Kasumi-1 (cell line): ENCODE measurements at regions not wholly inside any gene's neighbourhood (a gene's known extent, or its start where the extent isn't known, plus 50 kb on each side); places are given as distances from the start of the nearest gene placed in this dataset.
"Not testable (repeated sequence)": the region's sequence is repeated elsewhere in the genome, so short reads cannot be mapped to it uniquely, and the experiment has no call there.

Experiments used
- DNase-seq, 2 experiments: peaks; one replicate each; lab custom pipeline; 2025; lab: John Stamatoyannopoulos, UW

DNA sequence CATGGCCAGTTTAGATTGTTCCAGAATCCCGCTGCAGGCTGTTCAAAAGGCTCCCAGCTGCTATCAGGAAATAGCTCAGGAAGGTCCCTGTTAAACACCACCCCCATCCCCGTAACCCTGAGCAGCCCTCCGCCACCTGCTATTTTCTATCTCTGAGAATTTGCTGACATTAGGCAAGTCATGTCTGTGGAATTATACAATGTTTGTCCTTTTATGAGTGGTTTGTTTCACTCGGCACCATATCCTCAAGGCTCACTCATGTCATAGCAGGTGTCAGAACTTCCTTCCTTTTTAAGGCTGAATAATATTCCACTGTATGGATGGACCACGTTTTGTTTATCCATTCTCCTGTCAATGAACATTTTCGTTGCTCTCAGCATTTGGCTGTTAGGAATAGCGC is 164.3 kb upstream of the FOXF1 start:
- no peak for DNase-seq

DNA sequence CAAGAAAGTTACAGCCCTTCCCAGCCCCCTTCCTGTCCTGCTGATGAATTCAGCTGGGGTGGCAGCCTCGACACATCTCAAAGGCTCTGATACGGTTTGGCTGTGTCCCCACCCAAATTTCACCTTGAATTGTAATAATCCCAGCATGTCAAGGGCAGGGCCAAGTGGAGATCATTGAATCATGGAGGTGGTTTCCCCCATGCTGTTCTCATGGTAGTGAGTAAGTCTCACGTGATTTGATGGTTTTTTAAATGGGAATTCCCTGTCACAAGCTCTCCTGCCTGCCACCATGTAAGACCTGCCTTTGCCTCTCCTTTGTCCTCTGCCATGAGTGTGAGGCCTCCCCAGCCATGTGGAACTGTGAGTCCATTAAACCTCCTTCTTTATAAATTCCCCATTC is 163.2 kb upstream of the FOXF1 start:
- DNase-seq, result no peak

DNA sequence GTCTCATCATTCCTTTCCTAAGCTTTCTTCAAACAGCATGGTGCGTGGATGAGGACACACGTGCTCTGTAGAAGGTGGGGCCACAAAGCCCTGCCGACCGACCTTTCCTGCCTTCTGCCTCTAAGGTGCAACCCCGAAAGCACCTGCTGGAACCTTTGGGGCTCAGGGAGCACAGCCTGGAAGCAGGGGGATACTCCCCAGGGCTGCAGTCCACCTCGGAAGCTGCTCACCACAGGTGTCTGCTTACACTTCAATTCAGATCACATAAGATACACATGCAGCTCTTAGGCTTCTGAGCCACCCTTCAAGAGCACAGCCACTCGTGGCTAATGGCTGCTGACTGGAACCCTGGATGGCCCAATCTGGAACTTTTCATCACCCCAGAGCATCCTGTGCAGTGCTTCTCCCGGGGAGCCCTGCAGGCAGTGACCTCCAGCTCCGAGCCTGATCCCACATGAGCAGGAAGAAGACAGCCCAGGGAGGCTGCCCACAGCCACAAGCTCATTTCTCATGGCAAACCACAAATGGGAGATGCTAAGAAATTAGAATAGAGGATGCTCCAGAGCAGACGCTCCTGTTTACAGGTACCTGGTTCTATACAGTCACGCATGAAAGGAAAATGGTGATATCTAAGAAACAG is 162.3 kb upstream of the FOXF1 start:
- no peak for DNase-seq

DNA sequence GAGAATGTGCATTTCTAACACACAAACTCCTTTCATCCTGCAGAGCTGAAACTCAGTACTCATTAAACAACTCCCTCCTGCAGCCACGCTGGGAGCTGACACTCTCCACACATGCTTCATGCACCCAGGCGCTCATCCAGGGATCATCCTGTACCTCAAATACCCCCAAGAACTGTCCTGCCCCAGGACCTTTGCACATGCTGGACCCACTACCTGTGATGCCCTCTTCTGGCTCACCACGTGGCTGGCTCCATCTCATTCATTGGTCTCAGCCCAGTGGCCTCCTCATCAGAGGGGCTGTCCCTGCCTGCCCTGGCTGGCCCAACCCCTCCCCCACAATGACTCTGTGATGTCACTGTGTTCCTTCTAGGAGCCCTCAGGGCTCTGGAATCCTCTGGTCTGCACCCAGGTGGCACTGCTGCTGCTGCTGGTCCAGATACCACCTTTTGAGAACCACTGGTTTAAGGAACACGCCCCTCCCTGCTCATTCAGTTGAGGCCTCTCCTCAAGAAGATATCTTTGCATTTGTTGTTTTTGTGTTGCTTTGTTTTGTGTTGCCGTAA is 160.9 kb upstream of the FOXF1 start:
- DNase-seq, result no peak

DNA sequence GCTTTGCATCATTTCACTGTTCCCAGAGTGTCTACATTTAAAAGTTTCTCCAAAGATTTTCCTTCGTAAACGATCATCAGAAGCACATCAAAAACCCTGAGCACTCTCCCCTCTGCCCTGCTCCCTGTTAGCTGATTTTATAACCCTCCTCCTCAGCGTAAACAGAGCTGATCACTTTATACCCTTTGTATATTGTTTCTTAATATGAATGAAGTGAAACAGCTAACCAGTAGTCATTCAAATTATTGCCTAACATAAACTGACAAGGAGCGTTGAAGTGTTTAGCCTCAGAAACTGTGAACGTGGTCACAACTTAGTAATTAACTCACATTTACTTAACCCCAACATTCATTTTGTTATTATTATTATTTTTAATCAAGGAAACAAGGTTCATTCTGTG is 160.0 kb upstream of the FOXF1 start:
- no peak for DNase-seq

DNA sequence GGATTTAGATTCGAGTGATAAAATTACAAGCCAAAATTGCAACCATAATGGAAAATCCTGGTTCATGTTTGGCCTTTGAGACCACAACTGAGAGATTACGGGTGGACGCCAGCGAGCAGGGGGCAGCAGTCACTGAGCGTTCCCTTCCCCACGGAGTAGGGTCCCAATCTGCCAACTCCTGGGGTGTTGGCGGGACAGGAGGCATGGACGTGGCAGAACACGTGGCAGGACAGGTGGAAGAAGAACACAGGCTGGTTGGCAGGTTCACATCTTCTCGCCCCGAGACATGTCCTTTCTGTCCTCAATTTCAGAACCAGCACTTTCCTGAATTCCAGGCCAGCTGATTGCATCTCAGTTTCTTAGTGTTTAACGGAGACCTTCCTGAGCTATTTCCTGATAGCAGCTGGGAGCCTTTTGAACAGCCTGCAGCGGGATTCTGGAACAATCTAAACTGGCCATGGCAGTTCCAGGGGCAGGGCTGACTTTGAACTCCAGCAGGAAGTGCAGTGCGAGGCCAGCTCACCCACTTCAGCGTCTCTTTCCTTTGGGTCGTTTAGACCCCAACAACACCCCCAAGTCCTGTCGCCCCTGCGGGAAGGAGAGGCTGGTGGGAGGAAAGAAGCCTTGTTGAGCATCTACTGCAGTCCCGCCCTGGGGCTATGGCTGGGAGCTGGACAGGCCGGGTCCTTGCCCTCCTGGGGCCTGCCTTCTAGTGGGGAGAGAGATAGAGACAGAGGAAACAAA is 159.1 kb upstream of the FOXF1 start:
- no peak for DNase-seq

DNA sequence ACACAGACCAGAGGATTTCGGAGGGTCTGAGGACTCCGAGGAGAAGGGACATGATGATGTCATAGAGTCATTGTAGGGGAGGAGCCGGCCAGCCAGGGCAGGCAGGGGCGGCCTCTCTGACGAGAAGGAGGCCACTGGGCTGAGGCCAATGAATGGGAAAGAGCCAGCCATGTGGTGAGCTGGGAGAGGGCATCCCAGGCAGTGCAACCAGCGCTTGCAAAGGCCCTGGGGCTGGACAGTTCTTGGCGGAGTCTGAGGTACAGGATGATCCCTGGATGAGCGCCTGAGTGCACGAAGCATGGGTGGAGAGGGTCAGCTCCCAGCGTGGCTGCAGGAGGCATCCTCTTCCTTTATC is 158.6 kb upstream of the FOXF1 start:
- not testable (repeated sequence) for DNase-seq

DNA sequence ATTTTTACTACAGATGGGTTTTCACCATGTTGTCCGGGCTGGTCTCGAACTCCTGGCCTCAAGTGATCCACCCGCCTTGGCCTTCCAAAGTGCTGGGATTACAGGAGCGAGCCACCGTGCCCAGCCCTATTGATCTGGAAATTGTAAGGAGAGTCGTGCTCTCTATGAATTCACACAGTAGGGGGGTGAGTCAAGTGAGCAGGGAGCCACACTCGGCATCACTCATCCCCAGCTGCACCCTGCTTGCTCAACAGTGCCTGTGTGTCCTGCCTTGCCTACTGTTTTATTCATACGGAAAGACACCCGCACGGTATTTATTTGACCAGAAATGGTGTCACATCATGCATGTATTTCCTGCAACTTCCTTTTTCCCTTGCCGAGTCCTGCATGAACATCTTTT is 157.2 kb upstream of the FOXF1 start:
- DNase-seq, result no peak

DNA sequence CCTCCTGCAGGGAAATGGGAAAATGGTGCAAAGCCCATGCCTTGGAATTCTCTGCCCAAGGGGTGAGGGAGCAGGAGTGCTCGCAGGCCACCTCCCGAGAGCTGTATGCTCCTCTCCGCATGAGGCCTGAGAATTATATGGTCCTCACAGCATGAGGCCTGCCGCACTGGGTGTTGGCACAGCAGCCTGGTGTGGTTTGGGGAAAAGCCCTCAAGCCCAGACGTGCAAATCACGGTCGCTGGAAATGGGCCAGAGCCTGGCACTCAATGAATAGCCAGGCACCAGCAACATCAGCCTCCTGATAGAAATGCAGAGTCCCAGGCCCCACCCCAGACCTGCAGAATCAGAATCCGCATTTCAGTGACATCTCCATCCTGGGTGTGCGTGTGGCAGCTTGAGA is 156.4 kb upstream of the FOXF1 start:
- DNase-seq, result no peak

DNA sequence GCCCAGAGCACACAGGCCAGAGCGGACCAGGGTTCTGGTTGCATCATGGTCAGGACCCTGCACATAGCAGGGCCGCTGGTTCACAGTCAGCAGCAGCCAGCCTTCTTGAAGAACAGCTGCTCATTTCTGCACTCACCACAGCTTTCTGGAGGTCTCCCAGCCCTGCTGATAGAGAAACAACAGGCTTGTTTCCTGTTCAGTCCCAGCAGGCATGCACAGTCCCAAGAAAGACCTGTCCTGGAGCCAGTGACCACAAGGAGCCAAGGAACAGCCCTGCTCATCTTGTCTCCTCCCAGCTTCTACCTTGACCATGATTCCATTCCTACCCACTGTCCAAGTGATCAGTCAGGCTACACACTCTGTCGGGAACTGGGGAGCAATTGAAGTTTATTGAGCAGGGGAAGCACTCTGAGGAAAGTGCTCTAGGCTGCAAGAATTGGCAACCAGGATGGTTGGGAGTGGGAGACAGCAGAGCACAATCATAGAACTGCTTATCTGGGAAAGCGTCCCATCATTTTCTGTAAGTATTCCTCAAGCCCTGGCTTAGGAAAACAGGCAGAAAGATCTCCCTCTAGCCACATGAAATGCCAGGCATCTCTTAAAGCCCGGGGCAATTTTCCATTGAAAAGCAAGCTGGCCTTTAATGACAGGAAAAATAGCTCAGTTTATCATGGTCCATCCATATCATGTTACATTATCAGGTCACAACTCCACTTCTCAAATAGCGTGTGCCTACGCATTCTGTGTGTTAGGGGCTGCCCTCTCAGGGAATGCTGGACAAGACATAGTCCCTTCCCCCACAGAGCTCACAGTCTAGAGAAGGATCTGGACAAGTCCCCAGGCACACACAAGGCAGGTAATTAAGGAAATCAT is 155.4 kb upstream of the FOXF1 start:
- no peak for DNase-seq

DNA sequence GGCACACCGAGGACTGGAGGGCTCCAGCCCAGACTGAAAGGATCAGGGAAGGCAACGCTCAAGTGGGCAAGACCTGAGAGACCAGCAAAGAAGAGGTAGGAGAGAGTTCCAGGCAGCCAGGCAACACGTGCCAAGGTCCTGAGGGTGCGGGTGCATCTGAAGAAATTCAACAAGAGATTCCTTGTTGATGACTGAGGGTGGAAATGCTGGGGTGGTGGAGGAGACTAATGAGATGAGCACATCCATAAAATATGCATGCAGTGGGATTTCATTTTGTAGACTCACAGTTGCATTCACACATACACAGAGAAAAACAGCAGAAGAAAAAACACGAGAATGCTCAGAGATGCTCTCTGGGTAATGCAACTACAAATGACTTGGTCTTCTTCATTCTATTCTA is 154.8 kb upstream of the FOXF1 start:
- DNase-seq, result no peak

DNA sequence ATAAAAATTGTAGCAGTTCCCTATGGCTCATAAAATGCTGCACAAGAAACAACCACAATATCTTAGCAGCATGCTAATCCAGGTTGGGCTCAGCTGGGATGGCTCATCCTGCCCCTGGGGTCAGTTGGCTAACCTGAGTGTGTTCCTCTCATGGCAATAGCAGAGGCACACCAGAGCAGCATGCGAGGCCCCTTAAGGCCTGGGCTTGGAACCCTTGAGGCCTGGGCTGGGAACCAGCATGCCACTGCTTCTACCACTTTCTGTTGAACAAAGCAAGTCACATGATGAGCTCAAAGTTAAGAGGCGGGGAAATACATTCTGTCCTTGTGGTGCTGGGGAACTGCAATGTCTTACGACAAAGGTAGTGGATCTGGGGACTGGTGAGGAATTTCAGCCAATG is 154.4 kb upstream of the FOXF1 start:
- DNase-seq, result no peak

DNA sequence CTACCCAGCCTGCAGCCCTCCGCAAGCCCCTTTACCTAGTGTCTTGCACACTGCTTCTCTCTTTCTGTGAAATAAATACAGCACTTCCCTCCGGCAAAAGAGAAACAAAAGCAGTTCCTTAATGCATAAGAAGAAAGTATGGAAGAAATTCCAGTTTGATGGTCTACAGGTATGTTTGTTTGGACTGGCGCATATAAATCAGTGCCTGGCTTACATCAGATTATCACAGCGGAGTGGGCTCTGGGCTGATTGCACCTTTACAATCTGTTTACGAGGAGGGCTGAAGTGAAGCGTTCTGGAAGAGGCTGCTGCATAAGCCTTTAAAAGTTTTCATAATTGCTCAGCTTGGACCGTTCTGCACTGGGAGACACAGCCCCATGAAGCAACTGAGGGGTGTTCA is 153.5 kb upstream of the FOXF1 start:
- no peak for DNase-seq

DNA sequence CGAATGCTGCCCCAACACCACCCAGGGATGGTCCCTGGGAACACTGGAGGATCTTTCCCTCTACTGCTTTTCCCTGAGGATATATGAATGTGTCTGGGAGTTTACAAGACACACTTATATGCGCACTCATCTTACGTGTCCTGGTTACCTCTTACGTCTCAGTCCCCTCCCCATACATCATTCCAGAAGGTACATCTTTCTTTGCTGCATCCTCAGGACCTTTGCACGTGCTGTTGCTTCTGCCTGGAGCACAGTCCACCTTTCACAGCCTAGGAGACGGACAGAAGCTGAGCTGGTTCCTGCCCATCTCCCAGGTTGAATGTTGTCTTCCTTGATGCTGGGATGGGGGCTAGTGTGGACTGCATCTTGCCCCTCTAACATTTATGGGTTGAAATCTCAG is 153.0 kb upstream of the FOXF1 start:
- no peak for DNase-seq

DNA sequence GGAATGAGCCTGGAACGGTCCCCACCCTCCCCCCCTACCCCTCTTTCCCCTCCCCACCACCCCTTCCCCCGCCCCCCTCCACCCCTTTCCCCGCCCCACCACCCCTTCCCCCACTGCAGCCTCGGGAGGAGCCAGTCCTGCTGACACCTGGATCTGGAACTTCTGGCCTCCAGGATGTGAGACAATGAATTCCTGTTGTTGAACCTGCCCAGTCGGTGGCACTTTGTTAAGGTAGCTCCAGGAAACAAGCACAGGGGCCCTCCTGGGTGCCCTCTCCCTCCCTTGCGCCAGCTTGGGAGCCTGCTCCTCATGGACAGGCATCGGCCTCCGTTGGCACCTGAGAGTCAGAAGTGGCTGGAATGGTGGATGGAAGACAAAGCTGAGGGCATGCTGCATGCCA is 152.4 kb upstream of the FOXF1 start:
- DNase-seq, result no peak

DNA sequence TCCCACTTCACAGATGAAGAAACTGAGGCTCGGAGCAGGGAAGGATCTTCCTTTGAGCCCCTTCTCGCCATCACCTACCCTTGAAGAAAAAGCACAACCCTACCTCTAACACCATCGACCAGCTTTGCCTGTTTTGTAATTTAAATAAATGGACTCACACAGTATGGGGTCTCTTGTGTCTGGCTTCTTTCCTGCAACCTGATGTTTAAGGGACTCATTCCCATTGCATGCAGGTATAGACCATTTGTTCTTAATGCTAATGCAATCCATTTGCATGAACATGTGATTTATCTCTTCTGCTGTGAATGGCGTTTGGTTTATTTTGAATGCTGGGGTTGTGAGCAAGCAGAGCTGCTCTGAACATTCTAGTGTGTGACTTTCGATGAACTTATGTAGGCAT is 150.8 kb upstream of the FOXF1 start:
- DNase-seq, result no peak

DNA sequence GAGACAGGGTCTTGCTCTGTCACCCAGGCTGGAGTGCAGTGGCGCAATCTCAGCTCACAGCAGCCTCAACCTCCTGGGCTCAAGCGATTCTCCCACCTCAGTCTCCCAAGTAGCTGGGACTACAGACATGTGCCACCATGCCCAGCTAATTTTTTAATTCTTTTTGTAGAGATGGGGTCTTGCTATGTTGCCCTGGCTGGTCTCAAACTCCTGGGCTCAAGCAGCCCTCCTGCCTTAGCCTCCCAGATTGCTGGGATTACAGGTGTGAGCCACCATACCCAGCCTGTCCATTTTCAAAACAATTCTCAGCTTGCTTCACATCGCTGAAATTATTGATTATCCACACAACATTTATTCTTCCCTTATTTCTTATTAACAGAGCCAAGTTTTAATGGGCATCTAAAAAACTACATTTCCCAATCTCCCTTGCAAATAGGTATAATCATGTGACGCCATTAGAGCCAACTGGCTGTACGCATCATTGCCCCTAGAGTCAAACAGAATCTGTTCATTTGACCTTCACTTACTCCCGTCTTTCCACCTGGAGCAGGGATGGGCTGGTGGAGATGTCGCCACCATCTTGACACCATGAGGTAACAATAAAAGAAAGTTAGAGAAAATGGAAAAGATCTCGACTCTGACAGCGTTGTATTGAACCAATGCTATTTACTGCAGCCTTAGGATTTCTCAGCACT is 148.0 kb upstream of the FOXF1 start:
- DNase-seq, result no peak

DNA sequence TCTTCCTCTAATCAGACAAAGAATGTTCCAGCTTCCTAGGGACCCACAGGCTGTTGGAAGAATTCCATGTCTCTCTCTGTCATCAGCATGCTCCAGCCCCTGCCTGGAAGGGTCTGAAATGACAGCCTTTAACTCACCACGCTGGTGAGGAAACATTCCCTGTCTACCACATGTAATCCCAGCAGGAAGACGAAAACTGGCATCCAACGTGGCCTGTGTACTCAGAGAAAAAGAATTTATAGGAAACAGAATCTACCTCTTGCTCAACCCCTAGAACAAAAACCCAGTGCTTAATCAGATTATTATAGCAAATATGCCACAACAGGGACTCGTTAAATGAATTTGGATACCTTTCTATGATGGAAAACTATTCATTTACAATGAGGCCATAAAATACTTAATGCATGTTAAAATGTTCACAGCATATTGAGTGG is 147.3 kb upstream of the FOXF1 start:
- DNase-seq, result no peak

DNA sequence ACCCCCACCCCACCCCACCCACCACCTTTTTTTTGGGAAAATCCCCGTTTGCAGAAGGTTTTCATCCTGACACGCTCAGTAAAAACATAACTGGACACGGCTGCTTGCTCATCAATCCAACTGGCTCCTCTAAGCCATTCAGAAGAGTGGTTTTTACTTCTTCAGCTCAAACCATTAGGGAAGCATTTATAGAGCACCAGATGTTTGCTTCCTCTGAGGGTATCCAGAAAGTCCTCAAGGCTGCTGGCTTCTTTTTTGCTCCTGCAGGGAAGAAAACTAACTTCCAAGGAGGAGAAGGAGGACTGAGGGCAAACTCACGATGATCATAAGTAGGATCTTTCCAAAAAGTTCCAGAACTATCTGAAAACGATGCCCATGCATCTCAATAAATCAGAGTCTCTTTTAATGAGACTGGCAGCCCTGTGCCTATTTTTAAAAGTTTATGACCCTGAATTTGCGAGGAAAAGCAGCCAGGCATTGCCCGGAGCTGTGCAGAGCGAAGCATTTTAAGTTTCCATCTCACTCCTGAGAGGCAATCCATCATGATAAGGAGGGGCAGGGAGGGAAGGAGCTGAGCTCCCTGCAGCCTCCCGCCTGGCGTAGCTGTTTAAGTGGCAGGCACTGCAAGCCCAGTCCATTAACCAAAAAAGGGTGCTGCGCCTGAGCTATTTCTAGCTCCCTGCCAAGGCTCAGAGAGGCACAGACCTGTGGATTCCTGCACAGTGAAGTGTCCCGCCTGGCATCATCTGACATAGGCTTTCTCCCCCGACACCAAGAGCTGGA is 146.3 kb upstream of the FOXF1 start:
- no peak for DNase-seq

DNA sequence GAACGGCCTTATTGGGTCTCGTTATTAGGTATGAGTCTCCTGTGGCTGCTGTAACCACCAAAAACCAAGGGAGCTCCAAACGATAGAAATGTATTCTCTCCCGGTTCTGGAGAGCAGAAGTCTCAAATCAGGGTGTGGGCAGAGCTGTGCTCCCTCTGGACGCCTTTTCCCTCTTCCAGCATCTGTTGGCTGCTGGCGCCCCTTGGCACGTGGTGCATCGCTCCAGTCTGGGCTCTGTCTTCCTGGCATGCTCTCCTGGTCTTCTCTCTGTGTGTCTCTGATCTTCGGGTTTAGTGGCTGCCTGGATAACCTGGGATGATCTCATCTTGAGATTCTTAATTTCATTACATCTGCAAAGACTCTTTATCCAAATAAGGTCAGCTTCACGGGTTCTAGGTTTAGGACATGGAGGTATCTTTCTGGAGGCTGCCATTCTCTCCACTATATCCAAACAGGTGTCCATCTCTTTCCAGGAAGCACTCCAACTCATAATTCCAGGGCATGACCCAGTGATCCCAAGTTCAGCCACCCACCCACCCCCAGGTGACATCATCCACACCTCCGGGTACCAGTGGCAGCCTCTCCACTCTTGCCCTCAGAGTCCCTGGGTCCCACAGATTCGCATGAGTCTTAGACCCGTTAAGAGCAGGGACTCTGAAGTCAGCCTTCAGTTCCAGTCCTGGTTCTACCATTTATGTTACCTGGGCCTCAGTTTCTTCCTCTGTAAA is 145.5 kb upstream of the FOXF1 start:
- no peak for DNase-seq
